GM12872 (cell line): ENCODE measurements at regions not wholly inside any gene's neighbourhood (a gene's known extent, or its start where the extent isn't known, plus 50 kb on each side); places are given as distances from the start of the nearest gene placed in this dataset.

ENCODE experiments used
- TF ChIP-seq, protein P1 (sequence below): IDR thresholded peaks from 3 replicates; pipeline ENCODE4 v1.5.1; 2011; ENCODE audit warnings: low read depth, mild to moderate bottlenecking, low read length, moderate library complexity; ENCODE audit not compliant: insufficient read depth

DNA sequence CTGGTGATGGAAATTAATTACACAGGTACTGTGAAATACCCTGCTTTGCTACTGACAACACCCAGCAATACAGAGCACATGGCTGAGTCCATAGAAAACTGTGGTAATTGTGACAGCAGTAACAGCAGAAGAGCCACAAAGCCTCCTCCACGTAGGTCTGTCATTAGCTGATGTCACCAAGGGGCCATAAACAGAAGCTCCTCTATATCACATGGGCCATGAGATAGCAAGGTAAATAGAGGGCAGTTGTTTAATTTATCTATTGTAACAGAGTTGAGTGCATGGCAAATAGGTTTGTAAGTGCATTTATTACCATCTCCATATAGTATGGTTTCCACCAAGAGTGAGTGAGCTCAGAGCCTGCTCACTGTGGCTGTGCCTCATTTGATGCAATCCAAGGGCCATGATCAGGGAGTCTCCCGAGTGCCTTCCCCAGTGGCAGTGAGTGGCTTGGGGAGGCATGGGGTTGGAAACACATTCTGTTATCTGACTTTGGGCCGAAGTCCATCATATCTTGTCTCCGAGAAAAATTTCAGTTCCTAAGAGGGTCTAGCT, 281.2 kb downstream of the SKAP2 start:
- TF ChIP-seq, protein P1, sequence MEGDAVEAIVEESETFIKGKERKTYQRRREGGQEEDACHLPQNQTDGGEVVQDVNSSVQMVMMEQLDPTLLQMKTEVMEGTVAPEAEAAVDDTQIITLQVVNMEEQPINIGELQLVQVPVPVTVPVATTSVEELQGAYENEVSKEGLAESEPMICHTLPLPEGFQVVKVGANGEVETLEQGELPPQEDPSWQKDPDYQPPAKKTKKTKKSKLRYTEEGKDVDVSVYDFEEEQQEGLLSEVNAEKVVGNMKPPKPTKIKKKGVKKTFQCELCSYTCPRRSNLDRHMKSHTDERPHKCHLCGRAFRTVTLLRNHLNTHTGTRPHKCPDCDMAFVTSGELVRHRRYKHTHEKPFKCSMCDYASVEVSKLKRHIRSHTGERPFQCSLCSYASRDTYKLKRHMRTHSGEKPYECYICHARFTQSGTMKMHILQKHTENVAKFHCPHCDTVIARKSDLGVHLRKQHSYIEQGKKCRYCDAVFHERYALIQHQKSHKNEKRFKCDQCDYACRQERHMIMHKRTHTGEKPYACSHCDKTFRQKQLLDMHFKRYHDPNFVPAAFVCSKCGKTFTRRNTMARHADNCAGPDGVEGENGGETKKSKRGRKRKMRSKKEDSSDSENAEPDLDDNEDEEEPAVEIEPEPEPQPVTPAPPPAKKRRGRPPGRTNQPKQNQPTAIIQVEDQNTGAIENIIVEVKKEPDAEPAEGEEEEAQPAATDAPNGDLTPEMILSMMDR, result no peak

DNA sequence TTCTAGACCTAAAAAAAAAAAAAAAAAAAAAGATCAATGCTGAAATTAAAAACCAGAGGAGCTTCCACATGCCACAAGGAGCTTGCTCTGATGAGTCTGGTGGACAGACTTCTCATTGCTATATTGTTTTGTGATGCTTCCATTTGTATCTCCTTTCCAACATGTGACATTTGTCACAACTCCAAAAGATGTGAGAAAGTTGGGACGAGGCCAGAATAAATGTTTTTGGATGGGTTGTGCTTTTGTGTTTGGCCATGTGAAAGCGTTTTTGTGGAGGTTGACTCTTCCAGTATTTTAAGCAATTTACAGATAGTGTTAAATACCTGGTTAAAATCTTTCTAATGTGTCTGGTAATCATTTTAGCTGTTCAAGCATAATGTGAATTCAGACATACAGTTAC, 280.1 kb downstream of the SKAP2 start:
- TF ChIP-seq, protein P1, result no peak

DNA sequence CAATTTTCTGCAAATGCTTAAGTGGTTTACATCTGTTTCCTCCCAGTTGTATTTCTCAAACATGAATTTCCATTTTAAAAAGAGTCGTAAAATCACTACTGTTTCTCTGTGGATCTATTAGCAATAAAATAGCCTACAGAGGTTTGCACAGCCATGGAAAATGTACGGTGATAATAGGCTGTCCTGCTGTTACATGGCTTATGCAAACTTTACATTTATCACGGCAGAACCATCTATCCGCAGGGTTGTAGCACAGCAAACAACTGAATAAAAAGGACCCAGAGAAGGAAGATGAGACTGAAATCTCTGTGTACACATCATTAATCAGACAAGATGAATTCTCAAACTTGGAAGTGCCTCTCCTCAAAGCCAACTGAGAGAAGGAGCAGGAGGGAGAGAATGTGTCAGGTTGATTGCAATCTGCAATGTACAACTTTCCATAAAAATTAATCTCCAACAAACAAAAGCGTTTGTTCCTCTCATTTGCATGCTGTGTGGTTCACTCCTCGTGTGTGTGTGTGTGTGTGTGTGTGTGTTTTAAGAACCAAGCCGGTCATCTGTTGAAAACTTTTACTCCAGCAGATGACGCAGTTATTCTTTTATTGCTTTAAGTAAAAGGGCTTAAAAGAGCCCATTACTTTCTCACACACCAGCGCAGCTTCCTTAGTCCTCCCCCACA, 279.3 kb downstream of the SKAP2 start:
- TF ChIP-seq, protein P1, result no peak

DNA sequence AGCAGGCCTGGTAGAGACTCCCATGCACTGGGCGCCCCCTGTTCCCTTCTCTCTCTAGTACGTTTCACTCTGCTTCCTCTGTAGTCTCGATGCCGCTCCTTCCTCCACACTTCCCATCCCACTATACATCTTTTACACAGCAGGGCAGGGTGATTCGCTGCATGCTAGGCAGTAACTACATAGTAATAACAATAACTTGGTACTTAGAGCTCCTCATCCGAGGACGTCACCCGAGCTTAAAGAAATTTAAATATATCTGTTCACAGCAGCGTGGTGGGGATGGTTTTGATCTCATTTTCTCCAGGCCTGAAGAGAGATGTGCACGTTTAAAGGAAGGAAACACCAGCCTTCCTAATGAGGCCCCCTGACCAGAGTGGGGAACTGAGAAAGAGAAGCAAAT, 276.9 kb downstream of the SKAP2 start:
- TF ChIP-seq, protein P1, result no peak

DNA sequence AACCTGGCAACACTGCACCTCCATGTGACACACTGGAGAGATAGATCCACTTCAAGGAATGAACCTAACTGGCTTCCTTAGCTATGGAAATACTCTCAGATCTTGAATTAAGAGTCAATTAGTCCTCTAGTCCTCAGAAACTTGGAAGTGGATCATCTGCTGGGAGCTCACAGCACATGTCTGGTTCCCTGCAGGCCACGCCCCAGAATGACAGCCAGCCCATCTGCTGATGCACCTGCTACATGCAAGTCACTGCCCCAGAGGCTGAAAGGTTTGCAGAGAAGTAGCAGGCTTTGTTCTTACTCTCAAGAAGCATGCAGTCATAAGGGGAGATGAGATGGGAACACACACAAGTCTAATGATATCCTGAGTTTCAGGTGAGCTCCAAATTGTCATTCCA, 275.9 kb downstream of the SKAP2 start:
- TF ChIP-seq, protein P1, result no peak

DNA sequence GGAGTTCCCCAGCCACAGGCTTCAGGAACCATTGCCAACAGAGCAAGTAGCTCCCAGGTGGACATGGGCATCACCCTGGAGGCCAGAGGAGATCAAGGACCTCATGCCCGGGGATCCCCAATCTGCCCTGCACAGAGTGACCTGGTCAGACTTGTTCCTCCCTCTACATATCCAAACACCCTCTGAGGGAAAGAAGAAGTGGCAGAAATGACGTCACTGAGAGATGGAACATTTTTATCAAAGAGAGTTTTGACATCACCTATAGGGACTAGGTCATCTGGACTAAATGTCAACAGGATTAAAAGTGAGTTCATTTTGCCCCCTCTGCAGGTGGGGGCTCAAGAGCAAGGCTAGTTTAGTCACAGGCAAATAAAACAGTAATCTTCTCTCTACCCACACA, 273.7 kb downstream of the SKAP2 start:
- TF ChIP-seq, protein P1, result no peak

DNA sequence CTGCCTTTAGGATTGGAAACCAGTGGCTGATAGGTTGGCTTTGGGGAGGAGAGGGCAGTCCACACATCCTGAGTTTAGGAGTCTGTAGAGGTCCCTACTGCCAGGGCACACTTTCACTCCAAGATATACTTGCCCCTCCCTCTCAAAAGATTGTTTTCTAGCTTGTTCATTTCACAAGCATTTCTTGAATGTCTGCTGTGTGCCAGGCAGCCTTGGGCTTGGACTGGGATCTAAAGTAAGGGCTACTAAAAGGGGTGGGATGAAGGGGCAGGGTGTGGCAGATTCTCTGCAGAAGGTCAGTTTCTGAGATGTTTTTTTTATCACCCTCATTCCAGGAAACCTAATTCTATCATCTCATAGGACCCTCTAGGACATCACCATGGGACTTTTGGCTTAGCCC, 272.4 kb downstream of the SKAP2 start:
- TF ChIP-seq, protein P1, result no peak
